Mesenchymal stem cell (in vitro differentiated cells and primary cell): ENCODE measurements at regions not wholly inside any gene's neighbourhood (a gene's known extent, or its start where the extent isn't known, plus 50 kb on each side); places are given as distances from the start of the nearest gene placed in this dataset.

Source experiments
- DNase-seq: peaks from one replicate; pipeline ENCODE4 v3.0.0-alpha.2; 2013
- H2AFZ ChIP-seq: one replicate; pipeline ENCODE4 v1.6.1; 2013; ENCODE audit warnings: low read depth, mild to moderate bottlenecking, control low read depth, inconsistent platforms, low read length, moderate library complexity
- H2AK5ac ChIP-seq: 2 replicates; pipeline ENCODE4 v1.6.1; 2013; ENCODE audit warnings: low read length, moderate library complexity, mild to moderate bottlenecking, inconsistent platforms; ENCODE audit not compliant: severe bottlenecking
- H2BK120ac ChIP-seq: one replicate; pipeline ENCODE4 v1.6.1; 2013; ENCODE audit warnings: low read depth, mild to moderate bottlenecking, inconsistent platforms, low read length, moderate library complexity
- H2BK12ac ChIP-seq, 2 experiments: one replicate each; pipeline ENCODE4 v1.6.1; 2013; ENCODE audit warnings: inconsistent platforms in 2 of 2, low read length in 2 of 2, mild to moderate bottlenecking in 2 of 2, moderate library complexity in 2 of 2, control low read depth in 1 of 2
- H2BK15ac ChIP-seq: one replicate; pipeline ENCODE4 v1.6.1; 2013; ENCODE audit warnings: mild to moderate bottlenecking, low read depth, inconsistent platforms; ENCODE audit not compliant: poor library complexity, severe bottlenecking
- H2BK5ac ChIP-seq: 2 replicates; pipeline ENCODE4 v1.6.1; 2013; ENCODE audit warnings: low read depth, mild to moderate bottlenecking, low read length, control low read depth, inconsistent platforms; ENCODE audit not compliant: poor library complexity, severe bottlenecking
- H3K14ac ChIP-seq, 2 experiments: one replicate each; pipeline ENCODE4 v1.6.1; 2013; ENCODE audit warnings: inconsistent platforms in 2 of 2, low read length in 2 of 2, control low read depth in 1 of 2, mild to moderate bottlenecking in 1 of 2, moderate library complexity in 1 of 2
- H3K18ac ChIP-seq, 2 experiments: one replicate each; pipeline ENCODE4 v1.6.1; 2013; ENCODE audit warnings: inconsistent platforms in 2 of 2, low read length in 2 of 2, control low read depth in 1 of 2, low read depth in 1 of 2, mild to moderate bottlenecking in 1 of 2
- H3K23ac ChIP-seq, 2 experiments: one replicate each; pipeline ENCODE4 v1.6.1; 2013; ENCODE audit warnings: inconsistent platforms in 2 of 2, low read length in 2 of 2, mild to moderate bottlenecking in 2 of 2, moderate library complexity in 2 of 2, control low read depth in 1 of 2
- H3K27ac ChIP-seq: 2 replicates; pipeline ENCODE4 v1.5.1; 2013; ENCODE audit warnings: mild to moderate bottlenecking, moderate library complexity, low read length, control low read depth, inconsistent platforms; ENCODE audit not compliant: poor library complexity, severe bottlenecking
- H3K27me3 ChIP-seq, 2 experiments: 2 replicates each; pipeline versions ENCODE4 v1.6.1 to v1.7.0; 2013; ENCODE audit warnings: low read length in 2 of 2, mild to moderate bottlenecking in 2 of 2, moderate library complexity in 2 of 2, control low read depth in 1 of 2, inconsistent platforms in 1 of 2; ENCODE audit not compliant: control insufficient read depth in 1 of 2, insufficient read depth in 1 of 2
- H3K36me3 ChIP-seq, 2 experiments: 2 replicates each; pipeline versions ENCODE4 v1.6.1 to v1.7.0; 2013; ENCODE audit warnings: low read length in 2 of 2, control low read depth in 1 of 2, inconsistent platforms in 1 of 2, low read depth in 1 of 2, mild to moderate bottlenecking in 1 of 2; ENCODE audit not compliant: insufficient read depth in 2 of 2, control insufficient read depth in 1 of 2
- H3K4ac ChIP-seq, 2 experiments: one replicate each; pipeline ENCODE4 v1.6.1; 2013; ENCODE audit warnings: inconsistent platforms in 2 of 2, low read length in 2 of 2, mild to moderate bottlenecking in 2 of 2, moderate library complexity in 2 of 2, control low read depth in 1 of 2, low read depth in 1 of 2
- H3K4me1 ChIP-seq: 2 replicates; pipeline ENCODE4 v1.6.1; 2013; ENCODE audit warnings: low read depth, low read length, control low read depth; ENCODE audit not compliant: control insufficient read depth, insufficient read depth
- H3K4me2 ChIP-seq: 2 replicates; pipeline ENCODE4 v1.6.1; 2013; ENCODE audit warnings: low read length, mild to moderate bottlenecking, inconsistent platforms; ENCODE audit not compliant: poor library complexity, severe bottlenecking
- H3K4me3 ChIP-seq, 2 experiments: 2 replicates each; pipeline versions ENCODE4 v1.5.1 to v1.7.0; 2013; ENCODE audit warnings: low read length in 2 of 2, mild to moderate bottlenecking in 2 of 2, control low read depth in 1 of 2, low read depth in 1 of 2; ENCODE audit not compliant: insufficient read depth in 1 of 2
- H3K79me1 ChIP-seq: replicated peaks from 2 replicates; pipeline ENCODE4 v1.6.1; 2013; ENCODE audit warnings: mild to moderate bottlenecking, control low read depth, low read length, inconsistent platforms; ENCODE audit not compliant: poor library complexity, severe bottlenecking
- H3K9ac ChIP-seq: 2 replicates; pipeline ENCODE4 v1.7.0; 2013; ENCODE audit warnings: mild to moderate bottlenecking, low read length, moderate library complexity
- H3K9me3 ChIP-seq: 2 replicates; pipeline ENCODE4 v1.7.0; 2013; ENCODE audit warnings: mild to moderate bottlenecking, low read length; ENCODE audit not compliant: control insufficient read depth
- H4K8ac ChIP-seq: one replicate; pipeline ENCODE4 v1.6.1; 2013; ENCODE audit warnings: inconsistent platforms, mild to moderate bottlenecking, low read length, moderate library complexity
- H4K91ac ChIP-seq: one replicate; pipeline ENCODE4 v1.6.1; 2013; ENCODE audit warnings: mild to moderate bottlenecking, low read length, inconsistent platforms
- WGBS: methylation state at CpG from one replicate; pipeline ENCODE4 v1.1.7; 2013; ENCODE audit warnings: mixed read lengths; 5-methylcytosine and 5-hydroxymethylcytosine counted together

GRCh38 chr3:176160997-176161396 lies 1036.3 kb downstream of the TBL1XR1 start:
- no peak overlapping the region for H3K14ac ChIP-seq
- H3K4me2 ChIP-seq = no peak overlapping the region
- no peak overlapping the region for H3K4me3 ChIP-seq
- no peak overlapping the region for H3K27ac ChIP-seq
- H2BK15ac ChIP-seq = no peak overlapping the region
- H3K4ac ChIP-seq = no peak overlapping the region
- no peaks in the 10 kb centered on the region for H3K36me3 ChIP-seq
- H3K27me3 ChIP-seq = no peaks in the 10 kb centered on the region
- H3K23ac ChIP-seq = no peak overlapping the region
- no peak for DNase-seq
- no peaks in the 10 kb centered on the region for H3K79me1 ChIP-seq
- H2AK5ac ChIP-seq = no peak overlapping the region
- no peak overlapping the region for H2BK12ac ChIP-seq
- no peak overlapping the region for H2BK120ac ChIP-seq
- H4K8ac ChIP-seq = no peak overlapping the region
- H3K9ac ChIP-seq = no peak overlapping the region
- no peak overlapping the region for H2BK5ac ChIP-seq
- H2AFZ ChIP-seq = no peak overlapping the region
- H3K9me3 ChIP-seq = peaks cover 34% of the 10 kb centered on the region
- no peak overlapping the region for H4K91ac ChIP-seq
- no peak overlapping the region for H3K18ac ChIP-seq
- H3K4me1 ChIP-seq = no peaks in the 10 kb centered on the region

- 69% methylated on average over 2 of the region's 2 CpGs for WGBS
- Histone ChIP-seq H3K79me1 (no peaks in the 10 kb centered on the region), H3K18ac (no peak overlapping the region), H3K9ac (no peak overlapping the region), H4K8ac (no peak overlapping the region), H2BK15ac (no peak overlapping the region), H3K27ac (no peak overlapping the region), H3K4me1 (no peaks in the 10 kb centered on the region), H2AFZ (no peak overlapping the region), H3K36me3 (no peaks in the 10 kb centered on the region), H3K4me2 (no peak overlapping the region), H2BK120ac (no peak overlapping the region), H3K9me3 (peaks cover 34% of the 10 kb centered on the region), H3K4ac (no peak overlapping the region), H3K4me3 (no peak overlapping the region), H3K23ac (no peak overlapping the region), H2AK5ac (no peak overlapping the region), H3K14ac (no peak overlapping the region), H3K27me3 (no peaks in the 10 kb centered on the region), H2BK12ac (no peak overlapping the region), H2BK5ac (no peak overlapping the region), H4K91ac (no peak overlapping the region)
- DNase-seq = peak; percentile 6
Observed at GRCh38 chr3:176159796-176160195, 1037.5 kb downstream of the TBL1XR1 start.

GRCh38 chr3:176155012-176155411 lies 1042.3 kb downstream of the TBL1XR1 start:
- no peak overlapping the region for H3K14ac ChIP-seq
- no peak overlapping the region for H2BK120ac ChIP-seq
- no peak for DNase-seq
- H3K27me3 ChIP-seq = no peaks in the 10 kb centered on the region
- H2BK15ac ChIP-seq = no peak overlapping the region
- no peak overlapping the region for H3K4ac ChIP-seq
- no peak overlapping the region for H3K18ac ChIP-seq
- no peak overlapping the region for H4K8ac ChIP-seq
- H3K4me2 ChIP-seq = no peak overlapping the region
- H3K9ac ChIP-seq = no peak overlapping the region
- H4K91ac ChIP-seq = no peak overlapping the region
- no peak overlapping the region for H3K4me3 ChIP-seq
- no peak overlapping the region for H3K27ac ChIP-seq
- no peak overlapping the region for H2AFZ ChIP-seq
- no peaks in the 10 kb centered on the region for H3K79me1 ChIP-seq
- H3K23ac ChIP-seq = no peak overlapping the region
- 94% methylated on average over 6 of the region's 6 CpGs for WGBS
- H3K9me3 ChIP-seq = peaks cover 18% of the 10 kb centered on the region
- no peak overlapping the region for H2BK5ac ChIP-seq
- H2BK12ac ChIP-seq = no peak overlapping the region
- no peak overlapping the region for H2AK5ac ChIP-seq
- H3K4me1 ChIP-seq = no peaks in the 10 kb centered on the region
- no peaks in the 10 kb centered on the region for H3K36me3 ChIP-seq

GRCh38 chr3:176149567-176149966 lies 1047.7 kb downstream of the TBL1XR1 start:
- Histone ChIP-seq H2BK5ac (no peak overlapping the region), H3K36me3 (no peaks in the 10 kb centered on the region), H3K4me2 (no peak overlapping the region), H2BK12ac (no peak overlapping the region), H3K9ac (no peak overlapping the region), H3K9me3 (peaks cover 3% of the 10 kb centered on the region), H4K8ac (no peak overlapping the region), H2BK15ac (no peak overlapping the region), H3K4me3 (no peak overlapping the region), H3K27ac (no peak overlapping the region), H2BK120ac (no peak overlapping the region), H3K79me1 (no peaks in the 10 kb centered on the region), H2AK5ac (no peak overlapping the region), H2AFZ (no peak overlapping the region), H3K27me3 (no peaks in the 10 kb centered on the region), H3K14ac (no peak overlapping the region), H3K18ac (no peak overlapping the region), H3K4me1 (no peaks in the 10 kb centered on the region), H3K4ac (no peak overlapping the region), H4K91ac (no peak overlapping the region), H3K23ac (no peak overlapping the region)
- no peak for DNase-seq
